Calu3 (cell line): ENCODE measurements at regions not wholly inside any gene's neighbourhood (a gene's known extent, or its start where the extent isn't known, plus 50 kb on each side); places are given as distances from the start of the nearest gene placed in this dataset.

Experiments used
- BruUV-seq: library from RNA; stranded (reverse); fragments of 400-500 nt; replicated peaks from 2 replicates; lab custom pipeline; 2021; lab: Mats Ljungman, UMichigan
- CTCF ChIA-PET: fragments of 300-600 bp; sonication (Branson Sonifier 250); formaldehyde crosslinking; loops from one replicate; lab custom pipeline; 2022; ENCODE audit warnings: antibody characterized with exemption; lab: Charles Lee
- DNase-seq: peaks from one replicate; pipeline ENCODE4 v3.0.0; 2022
- H3K27ac Mint-ChIP-seq: one replicate; pipeline ENCODE4 v1.8.0; 2022; ENCODE audit warnings: mixed read lengths; ENCODE audit not compliant: unreplicated experiment
- H3K27me3 Mint-ChIP-seq: one replicate; pipeline ENCODE4 v1.8.0; 2022; ENCODE audit warnings: mixed read lengths; ENCODE audit not compliant: unreplicated experiment
- H3K36me3 Mint-ChIP-seq: one replicate; pipeline ENCODE4 v1.8.0; 2022; ENCODE audit warnings: mild to moderate bottlenecking, moderate library complexity, mixed read lengths; ENCODE audit not compliant: insufficient read depth, unreplicated experiment
- H3K4me1 Mint-ChIP-seq: one replicate; pipeline ENCODE4 v1.8.0; 2022; ENCODE audit warnings: mild to moderate bottlenecking, low read depth, mixed read lengths; ENCODE audit not compliant: unreplicated experiment
- H3K4me3 Mint-ChIP-seq: one replicate; pipeline ENCODE4 v1.8.0; 2022; ENCODE audit warnings: mild to moderate bottlenecking, low read depth, moderate library complexity, mixed read lengths; ENCODE audit not compliant: unreplicated experiment
- H3K9me3 Mint-ChIP-seq: one replicate; pipeline ENCODE4 v1.8.0; 2022; ENCODE audit warnings: low read depth, mixed read lengths; ENCODE audit not compliant: unreplicated experiment
- intact Hi-C: fragments of 100-400 bp; cut with micrococcal nuclease; formaldehyde crosslinking; loops from one replicate; pipeline ENCODE4 v1.10.0; 2022; ENCODE audit not compliant: unreplicated experiment
- TF ChIP-seq, protein P1 (sequence below): fragments of 200-600 bp; IDR thresholded peaks from one replicate; pipeline ENCODE4 v1.8.0; 2022; ENCODE audit warnings: antibody characterized with exemption; ENCODE audit not compliant: unreplicated experiment

DNA sequence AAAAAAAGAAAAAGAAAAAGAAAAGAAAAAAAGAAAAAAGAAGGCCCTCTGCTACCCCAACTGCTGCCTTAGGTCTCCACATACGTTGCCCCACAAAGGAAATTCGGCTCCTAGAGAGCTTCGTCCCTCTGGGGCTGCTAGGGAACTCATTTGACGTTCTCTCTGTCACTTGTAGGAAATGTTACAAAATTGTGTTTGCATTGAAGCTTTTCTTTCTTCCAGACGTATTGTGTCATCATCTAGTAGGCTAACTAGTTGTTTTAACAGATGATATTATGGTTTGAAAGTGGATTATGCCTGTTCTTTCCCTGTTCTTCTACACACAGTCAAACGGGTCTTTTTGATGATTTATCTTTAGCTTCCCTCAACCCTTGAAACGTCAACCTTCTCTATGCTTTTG is 125.3 kb downstream of the BDH1 start:
- H3K27me3 Mint-ChIP-seq = peaks cover 29% of the 10 kb centered on the region

DNA sequence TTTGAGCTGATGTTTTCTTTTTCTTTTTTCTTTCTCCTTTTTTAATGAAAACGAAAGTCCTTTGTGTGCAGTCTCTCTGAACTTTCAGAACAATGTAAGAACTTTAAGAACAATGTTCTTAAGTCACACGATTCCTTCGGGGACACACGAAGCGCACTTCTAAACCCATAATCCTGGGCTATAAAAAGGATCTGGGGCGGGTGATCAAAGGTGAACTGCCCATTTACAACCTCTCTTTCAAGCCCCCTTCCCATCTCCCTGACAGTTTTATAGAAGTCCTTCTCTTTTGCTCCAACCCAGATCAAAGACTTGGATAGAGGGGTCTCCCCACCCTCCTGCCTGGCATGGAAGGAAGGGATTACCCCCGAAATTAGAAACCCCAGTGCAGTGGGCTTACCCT is 126.8 kb downstream of the BDH1 start:
- H3K4me1 Mint-ChIP-seq = peaks cover 11% of the 10 kb centered on the region
- no peak for DNase-seq
- peaks cover 27% of the 10 kb centered on the region for H3K27me3 Mint-ChIP-seq
- no peaks in the 10 kb centered on the region for H3K9me3 Mint-ChIP-seq
- no peak overlapping the region for H3K4me3 Mint-ChIP-seq
- intact Hi-C loops = no loop called here
- TF ChIP-seq, protein P1, sequence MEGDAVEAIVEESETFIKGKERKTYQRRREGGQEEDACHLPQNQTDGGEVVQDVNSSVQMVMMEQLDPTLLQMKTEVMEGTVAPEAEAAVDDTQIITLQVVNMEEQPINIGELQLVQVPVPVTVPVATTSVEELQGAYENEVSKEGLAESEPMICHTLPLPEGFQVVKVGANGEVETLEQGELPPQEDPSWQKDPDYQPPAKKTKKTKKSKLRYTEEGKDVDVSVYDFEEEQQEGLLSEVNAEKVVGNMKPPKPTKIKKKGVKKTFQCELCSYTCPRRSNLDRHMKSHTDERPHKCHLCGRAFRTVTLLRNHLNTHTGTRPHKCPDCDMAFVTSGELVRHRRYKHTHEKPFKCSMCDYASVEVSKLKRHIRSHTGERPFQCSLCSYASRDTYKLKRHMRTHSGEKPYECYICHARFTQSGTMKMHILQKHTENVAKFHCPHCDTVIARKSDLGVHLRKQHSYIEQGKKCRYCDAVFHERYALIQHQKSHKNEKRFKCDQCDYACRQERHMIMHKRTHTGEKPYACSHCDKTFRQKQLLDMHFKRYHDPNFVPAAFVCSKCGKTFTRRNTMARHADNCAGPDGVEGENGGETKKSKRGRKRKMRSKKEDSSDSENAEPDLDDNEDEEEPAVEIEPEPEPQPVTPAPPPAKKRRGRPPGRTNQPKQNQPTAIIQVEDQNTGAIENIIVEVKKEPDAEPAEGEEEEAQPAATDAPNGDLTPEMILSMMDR = no peak
- no peaks in the 10 kb centered on the region for H3K36me3 Mint-ChIP-seq
- no peak overlapping the region for H3K27ac Mint-ChIP-seq
- BruUV-seq = no TSS peak
- CTCF ChIA-PET = interaction anchor here (0.6 kb wide), 1 partner anchor 95 kb away, joined by 4 read pairs; no protein-coding TSS in a partner anchor

More for the DNA sequence above, 125.3 kb downstream of the BDH1 start:
- H3K9me3 Mint-ChIP-seq = no peaks in the 10 kb centered on the region
- CTCF ChIA-PET = no interaction called here
- TF ChIP-seq, protein P1 = no peak
- H3K36me3 Mint-ChIP-seq = no peaks in the 10 kb centered on the region
- peaks cover 11% of the 10 kb centered on the region for H3K4me1 Mint-ChIP-seq
- no peak overlapping the region for H3K4me3 Mint-ChIP-seq
- DNase-seq = no peak
- no peak overlapping the region for H3K27ac Mint-ChIP-seq
- intact Hi-C loops = no loop called here
- no TSS peak for BruUV-seq

DNA sequence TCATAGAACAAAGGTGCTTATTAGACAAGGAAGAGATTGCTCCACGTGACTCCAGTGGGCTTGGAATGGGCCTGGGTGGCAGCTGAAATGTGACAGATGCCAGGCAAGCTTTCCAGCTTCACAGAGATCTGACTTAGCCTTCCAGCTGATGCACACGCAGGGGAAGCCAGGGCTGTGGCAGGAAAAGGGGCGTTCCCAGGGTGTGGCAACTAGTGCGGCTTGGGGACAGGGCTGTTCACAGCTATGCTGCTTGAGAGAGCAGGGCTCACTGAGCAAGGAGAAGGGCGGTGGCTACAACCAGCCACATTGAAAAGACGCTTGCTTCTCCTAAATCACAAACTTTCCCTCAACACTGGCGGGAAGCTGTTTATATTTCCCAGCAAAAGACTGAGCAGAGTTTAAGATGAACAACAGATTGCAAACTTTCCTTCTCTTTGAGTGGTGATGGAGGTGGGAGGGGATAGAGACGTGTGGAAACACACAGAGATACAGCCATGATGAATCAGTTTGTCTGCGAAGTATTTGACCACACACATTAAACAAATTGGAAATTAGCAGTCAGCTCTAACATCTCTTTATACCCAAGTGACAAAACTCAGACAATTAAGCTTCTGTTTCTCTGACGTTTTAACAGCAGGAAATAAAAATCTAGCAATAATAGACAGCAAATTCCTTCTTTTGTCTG is 127.5 kb downstream of the BDH1 start:
- peak; percentile 61 for DNase-seq
- BruUV-seq = no TSS peak
- H3K27ac Mint-ChIP-seq = no peak overlapping the region
- H3K36me3 Mint-ChIP-seq = no peaks in the 10 kb centered on the region
- TF ChIP-seq, protein P1 = no peak
- no peaks in the 10 kb centered on the region for H3K9me3 Mint-ChIP-seq
- H3K4me3 Mint-ChIP-seq = peak overlapping the region; percentile 29
- peaks cover 28% of the 10 kb centered on the region for H3K27me3 Mint-ChIP-seq
- CTCF ChIA-PET = no interaction called here
- H3K4me1 Mint-ChIP-seq = peaks cover 11% of the 10 kb centered on the region
- intact Hi-C loops = no loop called here

DNA sequence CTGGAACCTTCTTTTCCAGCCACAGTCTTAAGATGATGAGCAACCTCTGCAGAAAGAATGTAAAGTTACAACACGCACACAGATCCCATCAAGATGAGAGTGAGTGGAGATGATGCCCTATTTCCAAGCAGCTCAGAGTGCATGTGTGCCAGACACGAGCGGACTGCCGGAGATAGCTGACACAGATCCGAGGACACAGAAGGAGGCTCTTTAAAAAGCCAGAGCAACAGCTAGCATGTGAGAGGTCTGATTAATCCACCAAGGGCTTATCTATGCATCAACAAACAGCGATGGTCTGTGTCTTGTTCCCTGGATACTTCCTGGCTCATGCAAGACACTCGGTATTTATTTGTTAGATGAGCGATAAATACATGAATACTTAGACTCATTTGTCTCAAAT is 128.6 kb upstream of the DLG1 start:
- H3K27ac Mint-ChIP-seq = no peak overlapping the region
- DNase-seq = no peak
- intact Hi-C loops = no loop called here
- no peak overlapping the region for H3K4me3 Mint-ChIP-seq
- CTCF ChIA-PET = no interaction called here
- TF ChIP-seq, protein P1 = no peak
- H3K9me3 Mint-ChIP-seq = no peaks in the 10 kb centered on the region
- H3K4me1 Mint-ChIP-seq = peaks cover 18% of the 10 kb centered on the region
- no TSS peak for BruUV-seq
- peaks cover 29% of the 10 kb centered on the region for H3K27me3 Mint-ChIP-seq
- H3K36me3 Mint-ChIP-seq = peaks cover 5% of the 10 kb centered on the region
